GM21723 (cell line): ENCODE measurements at regions not wholly inside any gene's neighbourhood (a gene's known extent, or its start where the extent isn't known, plus 50 kb on each side); places are given as distances from the start of the nearest gene placed in this dataset.
"Not testable (repeated sequence)": the region's sequence is repeated elsewhere in the genome, so short reads cannot be mapped to it uniquely, and the experiment has no call there.

ENCODE experiments used
- ATAC-seq: cut with Tn5 transposase; IDR thresholded peaks from one replicate; pipeline ENCODE4 v1.9.1; 2021; ENCODE audit warnings: mild to moderate bottlenecking, moderate library complexity; ENCODE audit not compliant: unreplicated experiment

- ATAC-seq = no peak
Observed at GRCh38 chr4:65265526-65265925, 404.8 kb downstream of the EPHA5 start.

- no peak for ATAC-seq
Observed at GRCh38 chr4:65259296-65259695, 411.0 kb downstream of the EPHA5 start.

GRCh38 chr4:65250916-65251315 lies 419.4 kb downstream of the EPHA5 start:
- ATAC-seq = no peak

GRCh38 chr4:65249111-65249510 lies 421.2 kb downstream of the EPHA5 start:
- no peak for ATAC-seq

GRCh38 chr4:65242156-65242846 lies 428.0 kb downstream of the EPHA5 start:
- ATAC-seq = no peak

GRCh38 chr4:65241257-65241997 lies 428.9 kb downstream of the EPHA5 start:
- ATAC-seq = no peak

- no peak for ATAC-seq
Observed at GRCh38 chr4:65234061-65234460, 436.2 kb downstream of the EPHA5 start.

GRCh38 chr4:65227628-65228027 lies 442.7 kb downstream of the EPHA5 start:
- no peak for ATAC-seq

GRCh38 chr4:65223601-65224000 lies 446.7 kb downstream of the EPHA5 start:
- no peak for ATAC-seq

GRCh38 chr4:65223074-65223473 lies 447.2 kb downstream of the EPHA5 start:
- ATAC-seq = not testable (repeated sequence)

- ATAC-seq = no peak
Observed at GRCh38 chr4:65217179-65217578, 453.1 kb downstream of the EPHA5 start.

GRCh38 chr4:65202853-65203236 lies 467.4 kb downstream of the EPHA5 start:
- ATAC-seq = no peak

- ATAC-seq = no peak
Observed at GRCh38 chr4:65202165-65202852, 468.0 kb downstream of the EPHA5 start.

- ATAC-seq = no peak
Observed at GRCh38 chr4:65195666-65196065, 474.6 kb downstream of the EPHA5 start.

- no peak for ATAC-seq
Observed at GRCh38 chr4:65195002-65195401, 475.3 kb downstream of the EPHA5 start.

- no peak for ATAC-seq
Observed at GRCh38 chr4:65193985-65194384, 476.3 kb downstream of the EPHA5 start.

GRCh38 chr4:65190780-65191179 lies 479.5 kb downstream of the EPHA5 start:
- no peak for ATAC-seq

GRCh38 chr4:65175585-65175984 lies 494.7 kb downstream of the EPHA5 start:
- no peak for ATAC-seq

GRCh38 chr4:65170768-65171514 lies 499.3 kb downstream of the EPHA5 start:
- ATAC-seq = no peak

GRCh38 chr4:65167719-65168118 lies 502.6 kb downstream of the EPHA5 start:
- no peak for ATAC-seq

GRCh38 chr4:65152205-65152604 lies 518.1 kb downstream of the EPHA5 start:
- ATAC-seq = no peak
